Gastrocnemius medialis (tissue), 4 donors: ENCODE measurements at regions not wholly inside any gene's neighbourhood (a gene's known extent, or its start where the extent isn't known, plus 50 kb on each side); places are given as distances from the start of the nearest gene placed in this dataset.

ENCODE experiments used
- CTCF ChIP-seq, 5 experiments: fragments of 450-650 bp in 3 of 5; fragments of 200-600 bp in 2 of 5; sonication (generic) in 2 of 5; IDR thresholded peaks in 4 of 5; conservative IDR thresholded peaks in 1 of 5; 1 replicate in 4 of 5; 2 replicates in 1 of 5; pipeline ENCODE4 v1.5.1; 2016 to 2019; ENCODE audit warnings: antibody characterized with exemption in 5 of 5, mild to moderate bottlenecking in 3 of 5, moderate library complexity in 3 of 5
- POLR2A ChIP-seq, 2 donors: fragments of 450-650 bp; IDR thresholded peaks; one replicate each; pipeline ENCODE4 v1.6.1; 2017; ENCODE audit warnings: antibody characterized with exemption in 2 of 2, mild to moderate bottlenecking in 2 of 2, moderate library complexity in 2 of 2

GRCh38 chr2:134199123-134199522, 54.7 kb upstream of the MGAT5 start:
- no peak for TF ChIP-seq CTCF (IDR thresholded peaks at IDR 0.05 in 4 of 5, conservative IDR thresholded peaks at IDR 0.05 in 1 of 5)
- no peak for TF ChIP-seq POLR2A (IDR thresholded peaks at IDR 0.05)
